Stimulated activated CD4-positive, alpha-beta T cell treated with anti-CD3 and anti-CD28 coated beads, Interleukin-4, amount 100 ng/mL, for 1 hour (primary cell): ENCODE measurements at regions not wholly inside any gene's neighbourhood (a gene's known extent, or its start where the extent isn't known, plus 50 kb on each side); places are given as distances from the start of the nearest gene placed in this dataset.

ENCODE experiments used
- DNase-seq: peaks from one replicate; pipeline ENCODE4 v3.0.0-alpha.2; 2020

GRCh38 chr11:115047631-115048030, 369.3 kb downstream of the NXPE2 start:
- DNase-seq, result no peak

GRCh38 chr11:115049796-115050195, 371.5 kb downstream of the NXPE2 start:
- no peak for DNase-seq

- no peak for DNase-seq
Observed at GRCh38 chr11:115050756-115051155, 372.4 kb downstream of the NXPE2 start.

DNA sequence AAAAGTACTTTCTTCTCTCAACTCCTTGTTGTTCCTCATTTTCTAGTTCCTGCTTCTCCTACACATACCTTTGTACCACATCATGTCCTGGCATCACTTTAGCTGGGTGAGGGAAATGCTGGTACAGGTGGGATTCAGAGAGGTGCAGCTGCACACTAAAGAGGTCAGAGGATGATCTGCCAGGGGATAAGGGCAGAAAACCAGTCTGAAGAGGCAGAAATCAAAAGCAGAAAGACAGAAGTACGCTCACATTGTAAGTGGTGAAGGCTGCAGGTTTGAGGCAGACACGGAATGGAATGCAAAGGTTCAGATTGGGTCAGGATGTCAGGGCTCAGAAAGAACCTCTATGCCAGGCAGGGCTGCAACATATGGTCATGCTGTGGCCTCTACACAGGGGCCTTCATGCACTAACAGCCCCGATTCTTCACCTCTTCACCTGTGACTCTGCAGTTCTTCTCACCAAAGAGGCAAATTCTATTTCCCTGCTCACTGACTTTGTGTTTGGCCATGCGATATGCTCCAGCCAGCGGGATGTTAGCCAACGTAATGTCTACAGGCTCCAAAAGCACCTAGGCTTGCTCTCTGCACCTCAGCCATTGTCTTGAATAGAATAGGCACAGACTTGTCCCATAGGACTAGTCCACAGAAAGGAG, 373.7 kb downstream of the NXPE2 start:
- no peak for DNase-seq

DNA sequence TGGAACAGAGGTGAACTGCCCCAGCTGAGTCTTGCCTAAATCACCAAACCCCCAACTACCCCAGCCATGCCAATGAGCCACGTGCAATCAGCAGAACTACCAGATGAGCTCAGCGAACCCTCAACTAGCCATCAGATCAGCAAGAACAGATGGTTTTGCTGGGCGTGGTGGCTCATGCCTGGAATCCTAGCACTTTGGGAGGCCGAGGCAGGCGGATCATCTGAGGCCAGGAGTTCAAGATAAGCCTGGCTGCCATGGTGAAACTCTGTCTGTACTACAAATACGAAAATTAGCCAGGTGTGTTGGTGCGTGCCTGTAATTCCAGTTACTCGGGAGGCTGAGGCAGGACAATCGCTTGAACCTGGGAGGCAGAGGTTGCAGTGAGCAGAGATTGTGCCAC, 374.3 kb downstream of the NXPE2 start:
- DNase-seq, result no peak

- DNase-seq, result no peak
Observed at GRCh38 chr11:115054570-115055538, 376.5 kb downstream of the NXPE2 start.

DNA sequence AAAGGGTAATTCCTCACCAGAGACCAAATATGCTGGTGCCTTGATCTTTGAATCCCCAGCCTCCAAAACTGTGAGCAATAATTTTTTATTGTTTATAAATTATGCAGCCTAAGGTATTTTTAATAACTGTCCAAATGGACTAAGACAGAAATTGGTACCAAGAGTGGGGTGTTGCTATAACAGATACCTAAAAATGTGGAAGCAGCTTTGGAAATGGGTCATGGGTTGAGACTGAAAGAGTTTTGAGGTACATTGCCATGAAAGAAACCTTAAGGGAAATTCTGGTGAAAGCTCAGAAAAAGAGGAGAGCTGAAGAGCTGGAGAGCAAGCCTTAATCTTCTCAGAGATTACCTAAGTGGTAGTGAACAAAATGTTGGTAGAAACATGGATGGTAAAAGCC, 378.2 kb downstream of the NXPE2 start:
- no peak for DNase-seq

DNA sequence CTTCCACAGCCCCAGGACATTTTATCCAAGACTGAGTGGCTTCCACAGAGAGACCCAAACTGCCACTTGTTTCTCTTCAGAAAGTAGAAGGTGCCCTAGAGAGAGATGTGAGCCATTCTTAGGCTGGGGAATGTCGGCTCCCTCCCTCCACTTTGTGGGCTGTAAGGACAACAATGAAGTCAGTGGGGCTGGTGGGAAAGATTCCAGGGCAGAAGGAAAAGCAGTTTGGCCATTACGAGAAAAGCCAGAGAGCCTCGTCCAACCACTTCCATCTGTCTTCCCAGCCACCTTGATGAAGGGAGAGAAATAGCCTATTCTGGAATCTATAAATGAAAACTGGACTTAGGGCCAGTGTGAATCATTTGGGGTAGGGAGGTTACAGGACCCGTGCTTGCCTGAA, 382.5 kb downstream of the NXPE2 start:
- DNase-seq, result no peak

GRCh38 chr11:115065314-115065713, 387.0 kb downstream of the NXPE2 start:
- DNase-seq, result no peak

DNA sequence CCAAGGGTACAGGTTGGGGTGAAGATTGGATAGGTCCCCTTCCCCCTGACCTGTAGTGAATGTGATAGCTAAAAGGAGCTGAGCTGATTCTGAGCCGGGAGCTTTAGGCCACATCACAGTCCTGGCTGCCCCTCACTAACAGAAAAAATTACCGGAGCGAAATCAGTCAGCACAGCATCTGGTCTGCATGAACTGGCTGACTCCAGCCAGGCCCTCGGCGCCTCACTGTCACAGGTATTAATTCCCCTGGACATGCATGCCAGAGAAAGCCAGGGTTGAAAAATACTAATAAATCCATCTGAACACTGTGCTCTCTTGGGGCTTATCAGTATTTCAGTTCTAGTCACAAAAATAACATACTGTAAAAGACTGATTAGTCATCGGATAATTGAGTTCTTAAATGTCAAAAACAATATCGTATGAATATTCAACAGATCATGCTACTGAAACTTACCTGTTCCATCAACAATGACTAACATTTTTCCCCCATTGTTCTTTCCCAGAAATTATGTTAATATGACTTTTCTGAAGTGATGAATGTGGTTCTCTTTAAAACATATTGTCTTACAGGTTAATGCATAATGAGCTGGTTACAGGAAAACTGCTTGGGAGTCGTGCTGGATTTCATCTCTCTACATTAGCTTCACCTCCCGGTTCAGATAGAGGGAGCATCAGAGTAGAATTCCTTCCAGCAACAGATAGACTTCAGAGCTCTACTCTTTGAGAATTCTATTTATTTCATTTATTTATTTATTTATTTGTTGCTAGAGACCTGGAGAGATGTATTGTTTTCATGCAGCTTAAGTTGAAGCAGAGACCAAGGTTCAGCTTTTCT, 387.7 kb downstream of the NXPE2 start:
- no peak for DNase-seq

DNA sequence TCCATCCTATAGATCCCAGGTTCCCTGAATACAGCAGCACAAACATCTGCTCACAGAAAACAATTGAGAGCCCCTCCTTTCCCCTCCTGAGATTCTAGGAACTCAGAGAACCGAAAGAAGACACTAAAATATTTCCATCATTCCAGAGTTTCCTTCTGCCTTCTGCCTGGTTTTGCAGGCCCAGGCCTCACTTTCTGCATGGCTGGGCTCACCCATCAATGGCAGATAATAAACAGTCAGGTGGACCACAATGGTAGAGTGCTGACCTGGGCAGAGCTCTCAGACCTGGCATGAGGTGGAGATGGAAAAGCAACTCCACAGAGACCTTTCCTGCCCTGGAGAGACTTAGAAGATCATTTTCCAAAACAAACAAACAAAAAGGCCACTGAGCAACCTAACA, 389.1 kb downstream of the NXPE2 start:
- no peak for DNase-seq

GRCh38 chr11:115067900-115068530, 389.7 kb downstream of the NXPE2 start:
- DNase-seq, result no peak

DNA sequence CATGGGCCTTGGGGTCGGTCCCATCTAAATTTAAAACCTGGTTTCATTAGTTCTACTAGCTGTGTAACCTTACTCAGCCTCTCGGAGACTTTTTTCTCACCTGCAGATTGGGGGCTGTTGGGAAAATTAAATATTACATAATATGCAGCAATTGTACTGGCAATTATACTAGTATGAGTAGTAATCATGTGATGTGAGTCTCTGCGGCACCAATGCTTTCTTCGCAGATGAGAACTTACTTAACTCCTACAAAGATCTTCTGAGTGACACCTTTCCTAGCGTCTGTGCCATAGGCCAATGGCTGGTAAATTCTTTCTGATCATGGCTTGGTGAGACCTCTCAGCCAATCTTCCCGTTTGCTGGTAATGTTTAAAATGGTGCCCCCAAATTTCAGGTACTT, 391.3 kb downstream of the NXPE2 start:
- DNase-seq, result no peak

DNA sequence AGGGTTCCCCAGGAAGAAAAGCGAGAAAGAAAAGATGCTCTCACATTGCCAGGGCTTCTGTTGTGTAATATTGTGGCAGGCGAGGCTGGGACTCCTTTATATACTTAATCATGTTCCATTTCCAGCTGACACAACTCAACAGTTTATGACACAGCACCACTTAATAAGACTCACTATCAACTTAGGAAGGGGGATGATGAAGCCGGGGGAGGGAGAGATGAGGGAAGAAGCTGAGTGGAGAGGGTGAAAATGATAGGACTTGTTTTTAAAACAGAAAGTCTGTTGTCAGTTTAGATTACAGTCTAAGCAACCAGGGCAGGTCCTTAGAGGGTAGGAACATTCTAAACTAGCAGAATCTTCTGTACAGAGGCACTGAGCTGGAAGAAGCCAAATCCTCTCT, 397.0 kb downstream of the NXPE2 start:
- no peak for DNase-seq

- DNase-seq, result no peak
Observed at GRCh38 chr11:115077740-115078139, 399.4 kb downstream of the NXPE2 start.

GRCh38 chr11:115078461-115079438, 400.4 kb downstream of the NXPE2 start:
- no peak for DNase-seq

GRCh38 chr11:115080923-115081680, 402.8 kb downstream of the NXPE2 start:
- DNase-seq, result no peak

GRCh38 chr11:115081972-115082371, 403.6 kb downstream of the NXPE2 start:
- no peak for DNase-seq

GRCh38 chr11:115083144-115083806, 404.9 kb downstream of the NXPE2 start:
- no peak for DNase-seq

- no peak for DNase-seq
Observed at GRCh38 chr11:115084231-115084630, 405.9 kb downstream of the NXPE2 start.
